ENCODE measurements at regions not wholly inside any gene's neighbourhood (a gene's known extent, or its start where the extent isn't known, plus 50 kb on each side); places are given as distances from the start of the nearest gene placed in this dataset.
"Not testable (repeated sequence)": the region's sequence is repeated elsewhere in the genome, so short reads cannot be mapped to it uniquely, and the experiment has no call there.

DNA sequence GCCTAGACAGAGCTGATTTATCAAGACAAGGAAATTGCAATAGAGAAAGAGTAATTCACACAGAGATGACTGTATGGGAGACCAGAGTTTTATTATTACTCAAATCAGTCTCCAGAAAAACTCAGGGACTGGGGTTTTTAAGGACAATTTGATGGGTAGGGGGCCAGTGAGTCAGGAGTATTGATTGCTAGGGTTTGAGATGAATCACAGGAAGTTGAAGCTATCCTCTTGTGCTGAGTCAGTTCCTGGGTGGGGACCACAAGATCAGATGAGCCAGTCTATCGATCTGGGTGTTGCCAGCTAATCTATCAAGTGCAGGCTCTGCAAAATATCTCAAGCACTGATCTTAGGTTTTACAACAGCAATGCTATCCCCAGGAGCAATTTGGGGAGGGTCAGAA is 87.4 kb upstream of the TGIF2LY start:
- not testable (repeated sequence) for H3K9me3 ChIP-seq (ENCODE audit: insufficient read depth, low read length); H3K9ac ChIP-seq (ENCODE audit: insufficient read length, low read depth); H3K36me3 ChIP-seq (ENCODE audit: insufficient read depth, insufficient read length, low read length); H3K27me3 ChIP-seq (ENCODE audit: insufficient read depth, insufficient read length); H3K4me1 ChIP-seq (ENCODE audit: insufficient read depth, insufficient read length); DNase-seq (ENCODE audit: low read depth, low spot score); H3K4me3 ChIP-seq (ENCODE audit: insufficient read length, low read depth)

DNA sequence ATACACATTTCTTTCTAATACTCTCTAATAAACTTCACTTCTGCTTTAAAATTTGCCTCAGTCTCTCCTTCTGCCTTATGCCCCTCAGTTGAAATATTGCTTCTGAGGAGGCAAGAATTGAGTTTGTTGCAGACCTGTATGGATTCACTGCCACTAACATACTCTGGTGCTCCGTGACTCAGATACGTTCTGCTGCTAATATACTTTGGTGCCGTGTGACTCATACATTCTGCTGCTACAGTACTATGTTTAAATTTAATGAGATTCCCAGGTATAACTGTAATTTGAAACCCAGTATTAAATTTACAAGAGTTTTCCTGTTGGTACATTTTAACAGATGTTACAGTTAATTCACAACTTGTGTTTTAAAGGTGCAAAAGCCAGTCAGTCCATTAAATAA is 84.3 kb upstream of the TGIF2LY start:
- not testable (repeated sequence) for DNase-seq (ENCODE audit: low read depth, low spot score)

DNA sequence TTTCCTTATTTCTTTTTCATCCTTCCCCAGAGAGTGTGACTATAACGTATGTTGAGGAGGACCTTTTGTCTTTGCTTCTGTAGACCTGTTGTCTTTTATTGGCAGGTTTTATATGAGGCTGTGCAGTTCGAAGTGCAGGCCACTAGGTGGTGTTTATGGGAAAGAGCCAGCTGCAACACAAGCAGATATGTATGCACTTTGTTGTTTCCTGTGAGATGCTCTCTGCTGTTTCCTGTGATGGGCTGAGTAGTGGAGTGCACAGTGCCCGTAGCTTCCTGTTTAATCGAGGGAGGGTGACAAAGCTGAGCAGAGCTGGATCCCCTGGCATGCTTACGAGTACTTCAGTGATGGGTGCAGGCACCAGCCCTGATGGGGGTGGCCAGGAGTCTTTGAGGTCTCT is 51.8 kb upstream of the TGIF2LY start:
- H3K9ac ChIP-seq (ENCODE audit: insufficient read length, low read depth); H3K36me3 ChIP-seq (ENCODE audit: insufficient read depth, insufficient read length, low read length); H3K4me3 ChIP-seq (ENCODE audit: insufficient read length, low read depth); H3K27me3 ChIP-seq (ENCODE audit: insufficient read depth, insufficient read length); H3K9me3 ChIP-seq (ENCODE audit: insufficient read depth, low read length); H3K4me1 ChIP-seq (ENCODE audit: insufficient read depth, insufficient read length): not testable (repeated sequence)
- peak; percentile 0 for DNase-seq (ENCODE audit: low read depth, low spot score)

More for the DNA sequence above, 84.3 kb upstream of the TGIF2LY start:
- not testable (repeated sequence) for H3K4me3 ChIP-seq (ENCODE audit: insufficient read length, low read depth); H3K9me3 ChIP-seq (ENCODE audit: insufficient read depth, low read length); H3K4me1 ChIP-seq (ENCODE audit: insufficient read depth, insufficient read length); H3K36me3 ChIP-seq (ENCODE audit: insufficient read depth, insufficient read length, low read length); H3K27me3 ChIP-seq (ENCODE audit: insufficient read depth, insufficient read length); H3K9ac ChIP-seq (ENCODE audit: insufficient read length, low read depth)
